ENCODE measurements at regions not wholly inside any gene's neighbourhood (a gene's known extent, or its start where the extent isn't known, plus 50 kb on each side); places are given as distances from the start of the nearest gene placed in this dataset.

DNA sequence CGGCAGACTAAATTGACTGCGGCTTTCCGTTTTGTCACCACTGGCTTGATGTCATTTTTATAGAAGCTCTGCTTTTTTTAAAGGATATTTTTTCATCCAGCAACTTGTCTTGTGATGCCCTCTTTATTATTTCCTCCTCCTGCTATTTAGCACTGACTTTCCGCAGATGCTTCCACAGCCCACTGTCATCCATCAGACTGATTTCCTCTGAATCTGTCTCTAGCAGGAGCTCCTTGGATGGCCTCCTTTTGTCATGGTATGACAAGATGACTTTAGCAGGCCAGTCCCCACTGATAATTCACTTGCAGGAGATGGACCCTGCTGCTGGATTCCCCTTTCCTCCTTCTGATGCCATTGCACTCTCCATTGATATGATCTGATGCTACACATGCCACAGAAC lies 454.6 kb downstream of the TSN start:
- no peak overlapping the region for H3K27ac ChIP-seq
- Mint-ChIP-seq H3K27ac (no peak overlapping the region), H3K9me3 (peaks cover 6% of the 10 kb centered on the region), H3K36me3 (no peaks in the 10 kb centered on the region), H3K4me1 (peaks cover 34% of the 10 kb centered on the region), H3K4me3 (no peak overlapping the region), H3K27me3 (ENCODE audit: insufficient read depth, low read depth) (peaks cover 2% of the 10 kb centered on the region)
- H3K36me3 ChIP-seq, result no peaks in the 10 kb centered on the region
- TF ChIP-seq EZH2 (IDR thresholded peaks at IDR 0.05) (no peak), EZH2phosphoT487 (IDR thresholded peaks at IDR 0.05) (no peak)
- TF ChIP-seq, protein P1, sequence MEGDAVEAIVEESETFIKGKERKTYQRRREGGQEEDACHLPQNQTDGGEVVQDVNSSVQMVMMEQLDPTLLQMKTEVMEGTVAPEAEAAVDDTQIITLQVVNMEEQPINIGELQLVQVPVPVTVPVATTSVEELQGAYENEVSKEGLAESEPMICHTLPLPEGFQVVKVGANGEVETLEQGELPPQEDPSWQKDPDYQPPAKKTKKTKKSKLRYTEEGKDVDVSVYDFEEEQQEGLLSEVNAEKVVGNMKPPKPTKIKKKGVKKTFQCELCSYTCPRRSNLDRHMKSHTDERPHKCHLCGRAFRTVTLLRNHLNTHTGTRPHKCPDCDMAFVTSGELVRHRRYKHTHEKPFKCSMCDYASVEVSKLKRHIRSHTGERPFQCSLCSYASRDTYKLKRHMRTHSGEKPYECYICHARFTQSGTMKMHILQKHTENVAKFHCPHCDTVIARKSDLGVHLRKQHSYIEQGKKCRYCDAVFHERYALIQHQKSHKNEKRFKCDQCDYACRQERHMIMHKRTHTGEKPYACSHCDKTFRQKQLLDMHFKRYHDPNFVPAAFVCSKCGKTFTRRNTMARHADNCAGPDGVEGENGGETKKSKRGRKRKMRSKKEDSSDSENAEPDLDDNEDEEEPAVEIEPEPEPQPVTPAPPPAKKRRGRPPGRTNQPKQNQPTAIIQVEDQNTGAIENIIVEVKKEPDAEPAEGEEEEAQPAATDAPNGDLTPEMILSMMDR (IDR thresholded peaks at IDR 0.05), result no peak
- no peaks in the 10 kb centered on the region for H4K20me1 ChIP-seq (ENCODE audit: low read depth)
- no peaks in the 10 kb centered on the region for H3K79me2 ChIP-seq (ENCODE audit: low read depth)
- H3K4me2 ChIP-seq, result no peak overlapping the region
- H3K4me3 ChIP-seq, result no peak overlapping the region
- H3K9me3 ChIP-seq (ENCODE audit: low read depth), result no peaks in the 10 kb centered on the region
- H3K27me3 ChIP-seq, result no peaks in the 10 kb centered on the region
- no peaks in the 10 kb centered on the region for H3F3A ChIP-seq (ENCODE audit: low read depth)
- DNase-seq (ENCODE audit: low spot score), result no peak
- H2AFZ ChIP-seq (replicated peaks), result no peak overlapping the region
- H3K9ac ChIP-seq, result no peak overlapping the region
- no peaks in the 10 kb centered on the region for H3K4me1 ChIP-seq

DNA sequence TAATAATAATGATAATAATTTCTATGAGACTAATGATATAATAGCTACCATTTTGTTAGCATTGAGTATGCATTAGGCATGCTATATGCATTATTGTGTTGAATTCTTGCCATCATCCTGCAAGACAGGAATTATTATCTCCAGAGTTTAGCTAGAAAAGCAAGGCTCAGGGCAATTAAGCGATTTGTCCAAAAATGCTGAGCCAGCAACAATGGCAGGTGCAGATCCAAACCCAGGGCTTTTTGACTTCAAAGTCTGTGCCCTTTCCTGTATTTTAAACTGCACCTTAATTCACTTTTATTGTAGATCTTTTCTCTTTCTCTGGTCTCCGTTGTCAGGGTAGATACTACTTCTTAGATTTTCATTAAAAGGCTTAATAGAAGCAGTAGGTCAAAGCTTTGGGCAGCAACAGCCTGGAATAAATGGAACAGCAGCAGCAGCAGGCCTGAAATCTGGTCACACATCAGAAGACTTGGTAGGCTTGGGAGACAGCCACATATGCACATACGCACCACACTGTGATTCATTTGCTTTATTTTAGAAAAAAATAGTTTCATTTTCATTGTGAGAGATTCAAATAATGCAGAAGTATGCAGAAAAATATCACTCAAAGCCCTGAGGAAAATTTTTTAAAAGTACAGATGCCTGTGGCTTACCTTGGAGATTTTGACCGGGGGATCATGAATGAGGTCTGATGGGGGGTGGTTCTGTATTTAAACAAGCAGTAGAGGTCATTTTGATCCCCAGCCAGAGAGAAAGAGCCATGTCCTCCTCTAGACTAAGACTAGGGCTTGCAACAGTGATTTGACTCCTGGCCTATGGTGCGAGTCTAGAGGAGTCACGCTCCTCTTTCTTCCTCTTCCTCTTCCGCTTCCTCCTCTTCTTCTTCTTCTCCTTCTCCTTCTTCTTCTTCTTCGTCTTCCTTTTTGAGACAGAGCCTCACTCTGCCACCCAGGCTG lies 455.7 kb downstream of the TSN start:
- Mint-ChIP-seq H3K9me3 (peaks cover 7% of the 10 kb centered on the region), H3K27ac (no peak overlapping the region), H3K4me1 (peaks cover 23% of the 10 kb centered on the region), H3K4me3 (no peak overlapping the region), H3K27me3 (ENCODE audit: insufficient read depth, low read depth) (peaks cover 2% of the 10 kb centered on the region), H3K36me3 (no peaks in the 10 kb centered on the region)
- H3K36me3 ChIP-seq, result no peaks in the 10 kb centered on the region
- no peak overlapping the region for H3K9ac ChIP-seq
- no peak overlapping the region for H3K4me2 ChIP-seq
- no peaks in the 10 kb centered on the region for H4K20me1 ChIP-seq (ENCODE audit: low read depth)
- DNase-seq (ENCODE audit: low spot score), result no peak
- TF ChIP-seq, protein P1 (IDR thresholded peaks at IDR 0.05), result no peak
- no peak for TF ChIP-seq EZH2 (IDR thresholded peaks at IDR 0.05)
- TF ChIP-seq EZH2phosphoT487 (IDR thresholded peaks at IDR 0.05), result no peak
- no peaks in the 10 kb centered on the region for H3K27me3 ChIP-seq
- no peaks in the 10 kb centered on the region for H3K4me1 ChIP-seq
- H3K4me3 ChIP-seq, result no peak overlapping the region
- H2AFZ ChIP-seq (replicated peaks), result no peak overlapping the region
- H3K79me2 ChIP-seq (ENCODE audit: low read depth), result no peaks in the 10 kb centered on the region
- H3K27ac ChIP-seq, result no peak overlapping the region
- no peaks in the 10 kb centered on the region for H3K9me3 ChIP-seq (ENCODE audit: low read depth)
- H3F3A ChIP-seq (ENCODE audit: low read depth), result no peaks in the 10 kb centered on the region

DNA sequence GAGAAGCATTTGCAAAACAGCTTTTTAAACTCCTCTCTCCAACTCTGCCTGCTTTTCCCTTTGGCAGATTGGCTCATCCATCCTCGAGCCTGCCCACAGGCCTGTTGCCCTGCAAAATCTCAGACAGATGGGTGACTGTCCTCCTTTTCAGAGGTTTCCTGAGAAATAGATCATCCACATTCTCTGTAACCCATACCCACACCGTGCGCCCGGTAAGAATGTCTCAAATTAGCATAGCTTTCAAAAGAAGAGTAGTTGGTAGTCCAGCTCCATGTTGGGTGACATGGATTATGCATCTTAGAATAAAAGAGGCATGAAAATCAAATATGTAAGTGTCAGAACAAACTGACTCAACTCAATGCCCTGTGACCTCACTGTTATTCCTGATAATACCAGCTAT lies 457.9 kb downstream of the TSN start:
- Mint-ChIP-seq H3K4me3 (no peak overlapping the region), H3K9me3 (peaks cover 7% of the 10 kb centered on the region), H3K4me1 (peaks cover 12% of the 10 kb centered on the region), H3K27ac (no peak overlapping the region), H3K27me3 (ENCODE audit: insufficient read depth, low read depth) (peaks cover 2% of the 10 kb centered on the region), H3K36me3 (no peaks in the 10 kb centered on the region)
- Histone ChIP-seq H3K4me1 (no peaks in the 10 kb centered on the region), H3K4me2 (no peak overlapping the region), H3K27ac (no peak overlapping the region), H3K9ac (no peak overlapping the region), H3K4me3 (no peak overlapping the region), H3K27me3 (no peaks in the 10 kb centered on the region), H3F3A (ENCODE audit: low read depth) (no peaks in the 10 kb centered on the region), H3K79me2 (ENCODE audit: low read depth) (no peaks in the 10 kb centered on the region), H2AFZ (replicated peaks) (no peak overlapping the region), H4K20me1 (ENCODE audit: low read depth) (no peaks in the 10 kb centered on the region), H3K36me3 (no peaks in the 10 kb centered on the region), H3K9me3 (ENCODE audit: low read depth) (no peaks in the 10 kb centered on the region)
- no peak for DNase-seq (ENCODE audit: low spot score)
- TF ChIP-seq EZH2 (IDR thresholded peaks at IDR 0.05) (no peak), EZH2phosphoT487 (IDR thresholded peaks at IDR 0.05) (no peak)
- TF ChIP-seq, protein P1 (IDR thresholded peaks at IDR 0.05), result no peak

Measured in neural progenitor cell (in vitro differentiated cells).